ENCODE measurements at regions not wholly inside any gene's neighbourhood (a gene's known extent, or its start where the extent isn't known, plus 50 kb on each side); places are given as distances from the start of the nearest gene placed in this dataset.

GRCh38 chr12:113688313-113688712 lies 216.6 kb upstream of the LHX5 start:
- DNase-seq (ENCODE audit: low read depth in 3 of 3, low spot score in 2 of 3), result no peak

DNA sequence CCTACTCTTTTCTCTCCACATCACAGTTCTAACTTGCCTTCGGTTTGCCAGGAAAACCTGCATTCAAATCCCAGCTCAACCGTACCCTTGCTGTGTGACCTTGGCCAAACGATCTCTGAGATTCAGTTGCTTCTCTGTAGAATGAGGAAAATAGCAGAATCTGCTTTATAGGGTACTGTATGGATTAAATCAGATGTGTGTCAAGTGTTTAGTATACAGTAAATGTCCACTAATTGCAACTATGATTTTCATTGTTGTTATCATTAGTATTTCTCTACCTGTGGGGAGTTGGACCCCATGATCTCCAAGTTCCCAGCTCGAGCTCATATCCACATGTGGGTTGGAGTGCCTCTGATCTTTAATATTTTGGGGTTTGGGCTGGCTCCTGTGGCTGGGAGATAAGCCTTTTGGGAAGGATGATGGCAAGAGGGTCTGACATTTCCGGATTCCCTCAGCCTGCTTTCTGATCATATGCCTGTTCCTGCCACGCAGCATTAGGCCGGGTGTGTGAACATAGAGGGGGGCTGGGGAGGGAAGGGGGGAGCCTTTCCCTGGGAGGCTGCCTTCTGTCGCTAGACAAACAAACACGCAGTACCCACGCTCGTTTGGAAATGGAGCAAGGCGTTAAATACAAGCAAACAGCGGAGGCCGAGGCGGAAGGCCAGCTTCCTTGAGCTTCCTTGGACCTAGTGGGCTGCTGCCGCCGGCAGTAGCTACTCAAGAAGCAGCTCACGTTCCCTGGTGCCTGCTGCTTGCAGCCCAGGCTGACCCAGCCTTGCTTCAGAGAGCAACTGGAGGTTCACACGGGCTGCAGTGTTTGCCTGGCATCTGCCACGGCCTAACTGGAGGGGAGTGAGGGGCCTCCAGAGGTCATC lies 213.5 kb upstream of the LHX5 start:
- no peak for DNase-seq (ENCODE audit: low read depth in 3 of 3, low spot score in 2 of 3)

GRCh38 chr12:113684053-113684907 lies 212.6 kb upstream of the LHX5 start:
- no peak for DNase-seq (ENCODE audit: low read depth in 3 of 3, low spot score in 2 of 3)

GRCh38 chr12:113683574-113683973 lies 211.9 kb upstream of the LHX5 start:
- DNase-seq (ENCODE audit: low read depth in 3 of 3, low spot score in 2 of 3), result no peak

GRCh38 chr12:113680868-113681267 lies 209.2 kb upstream of the LHX5 start:
- no peak for DNase-seq (ENCODE audit: low read depth in 3 of 3, low spot score in 2 of 3)

DNA sequence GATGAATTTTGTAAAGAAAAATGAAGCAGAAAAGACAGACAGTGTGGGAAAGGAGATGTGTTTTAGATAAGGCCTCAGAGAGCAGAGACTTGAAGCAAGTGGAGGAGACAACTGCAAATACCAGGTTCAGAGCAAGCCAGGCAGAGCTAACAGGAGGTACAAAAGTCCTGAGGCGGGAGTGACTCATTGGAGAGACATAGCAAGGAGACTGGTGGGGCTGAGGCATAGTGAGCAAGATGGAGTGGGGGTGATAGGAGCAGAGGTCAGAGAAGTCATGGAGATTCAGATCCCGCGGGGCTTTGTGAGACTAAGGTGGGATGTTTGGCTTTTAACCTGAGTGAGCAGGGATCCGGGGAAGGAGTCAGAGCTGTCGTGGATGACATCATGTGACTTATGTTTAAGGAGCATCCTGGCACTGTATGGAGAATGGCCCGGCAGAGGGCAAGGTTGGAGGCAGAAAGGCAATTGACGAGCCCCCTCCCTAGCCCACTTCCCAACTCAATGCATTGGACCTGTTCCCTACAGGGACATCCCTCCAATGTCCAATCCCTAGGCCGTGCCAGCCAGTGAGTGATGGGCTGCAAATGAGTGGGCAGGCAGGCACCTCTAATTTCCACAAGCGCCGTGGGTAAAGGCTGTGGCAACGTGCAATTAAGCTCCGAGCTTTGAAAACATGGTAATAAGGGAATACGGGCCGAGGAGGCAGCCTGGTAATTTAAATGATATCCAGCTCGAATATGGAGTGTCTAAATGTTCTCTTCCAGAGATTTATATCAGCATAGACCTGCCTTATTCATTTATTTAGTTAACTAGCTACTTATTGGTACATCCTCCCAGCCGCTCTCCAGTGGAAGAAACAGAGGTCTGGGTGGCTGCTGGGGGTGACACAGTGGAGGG lies 206.8 kb upstream of the LHX5 start:
- no peak for DNase-seq (ENCODE audit: low read depth in 3 of 3, low spot score in 2 of 3)

GRCh38 chr12:113676547-113676946 lies 204.9 kb upstream of the LHX5 start:
- DNase-seq (ENCODE audit: low read depth in 3 of 3, low spot score in 2 of 3), result no peak

DNA sequence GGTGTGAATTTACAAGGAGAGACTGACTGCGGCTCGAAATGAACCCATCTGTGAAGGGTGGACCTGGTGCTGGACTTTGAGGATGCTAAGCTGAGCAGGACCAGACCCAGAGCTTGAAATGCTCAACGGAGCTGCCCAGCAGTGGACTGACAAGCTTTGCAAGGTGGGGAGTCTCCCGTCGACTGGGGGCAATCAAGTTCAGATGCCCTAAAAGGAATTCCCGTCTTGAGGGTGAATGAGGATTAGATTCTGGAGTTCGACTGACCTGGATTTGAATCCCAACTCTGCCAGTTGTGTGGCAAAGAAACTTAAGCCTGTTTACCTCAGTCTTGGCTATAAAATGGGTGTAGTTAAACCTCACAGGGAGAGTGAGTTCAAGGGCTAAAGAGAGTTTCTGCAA lies 204.4 kb upstream of the LHX5 start:
- no peak for DNase-seq (ENCODE audit: low read depth in 3 of 3, low spot score in 2 of 3)

DNA sequence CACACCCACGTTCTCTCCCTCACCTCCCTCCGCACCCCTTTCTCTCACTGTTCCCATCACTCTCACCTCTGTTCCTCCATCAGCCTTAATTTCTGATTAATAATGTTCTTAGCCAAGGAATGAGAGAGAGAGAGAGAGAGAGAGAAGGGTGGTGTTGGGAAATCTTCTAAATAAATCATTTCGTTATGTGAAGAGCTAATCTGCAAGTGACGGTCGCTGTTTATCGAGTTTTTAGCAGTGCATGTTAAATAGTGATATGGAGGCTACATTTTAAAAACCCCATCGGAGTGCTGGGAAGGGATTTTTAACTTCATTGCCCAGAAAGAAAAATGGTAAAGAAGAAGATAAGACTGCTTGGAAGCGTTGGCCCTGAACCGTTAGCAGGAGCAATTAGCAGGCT lies 203.3 kb upstream of the LHX5 start:
- no peak for DNase-seq (ENCODE audit: low read depth in 3 of 3, low spot score in 2 of 3)

GRCh38 chr12:113674302-113674701 lies 202.6 kb upstream of the LHX5 start:
- no peak for DNase-seq (ENCODE audit: low read depth in 3 of 3, low spot score in 2 of 3)

- no peak for DNase-seq (ENCODE audit: low read depth in 3 of 3, low spot score in 2 of 3)
Measured at GRCh38 chr12:113673458-113674238, 202.0 kb upstream of the LHX5 start.

DNA sequence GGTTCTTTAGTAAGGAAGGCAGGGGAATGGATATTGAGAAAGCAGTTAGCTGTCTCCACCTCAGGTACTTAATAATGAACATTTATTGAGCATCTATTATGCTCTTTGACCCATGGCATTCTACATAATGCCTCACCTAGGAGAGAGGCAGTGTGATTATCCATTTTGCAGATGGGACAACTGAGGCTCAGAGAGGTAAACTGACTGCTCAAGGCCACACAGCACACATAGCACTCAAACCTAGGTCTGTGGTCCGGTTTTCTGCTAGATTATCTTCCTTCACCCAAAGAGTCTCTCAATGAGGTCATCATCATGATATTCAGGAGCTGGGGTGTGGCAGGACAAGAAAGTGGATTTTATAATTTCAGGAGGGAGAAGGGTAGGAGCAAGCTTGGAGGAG lies 199.1 kb upstream of the LHX5 start:
- DNase-seq (ENCODE audit: low read depth in 3 of 3, low spot score in 2 of 3), result no peak

GRCh38 chr12:113667676-113668356 lies 196.1 kb upstream of the LHX5 start:
- no peak for DNase-seq (ENCODE audit: low read depth in 3 of 3, low spot score in 2 of 3)

DNA sequence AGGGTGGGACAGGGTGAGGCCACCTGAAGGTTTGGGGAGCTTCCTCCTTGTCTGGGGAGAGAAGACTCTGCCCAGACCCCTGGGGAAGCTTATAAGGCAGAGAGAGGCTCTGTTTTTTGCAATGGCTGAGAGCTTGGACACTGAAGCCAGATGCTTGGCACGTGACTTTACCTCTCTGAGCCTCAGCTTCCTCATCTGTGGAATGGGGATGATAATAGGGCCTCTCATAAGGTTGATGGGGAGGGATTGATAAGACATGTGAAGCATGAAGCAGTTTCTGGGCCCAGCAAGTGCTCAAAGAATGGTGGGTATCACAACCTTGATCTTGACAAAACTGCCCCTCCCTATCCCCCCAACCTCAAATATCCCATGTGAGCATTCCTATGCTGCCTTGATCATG lies 195.4 kb upstream of the LHX5 start:
- no peak for DNase-seq (ENCODE audit: low read depth in 3 of 3, low spot score in 2 of 3)

- DNase-seq (ENCODE audit: low read depth in 3 of 3, low spot score in 2 of 3), result no peak
Measured at GRCh38 chr12:113666223-113666622, 194.6 kb upstream of the LHX5 start.

DNA sequence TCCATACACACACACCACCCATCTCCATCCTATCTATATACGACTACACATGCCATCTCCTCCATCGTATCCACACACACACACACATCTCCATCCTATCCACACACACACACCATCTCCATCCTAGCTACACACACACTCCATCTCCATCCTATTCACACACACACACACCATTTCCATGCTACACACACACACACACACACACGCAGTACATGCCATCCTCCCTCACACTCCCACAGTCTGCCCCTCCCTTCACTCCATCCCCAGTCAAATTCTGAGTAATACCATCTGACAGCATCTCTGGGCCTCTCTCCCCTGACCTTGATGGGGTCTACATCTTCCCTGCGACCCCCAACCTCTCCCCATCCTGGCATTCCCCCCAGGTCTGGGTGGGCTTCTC lies 193.8 kb upstream of the LHX5 start:
- DNase-seq (ENCODE audit: low read depth in 3 of 3, low spot score in 2 of 3), result no peak

GRCh38 chr12:113664224-113664681 lies 192.6 kb upstream of the LHX5 start:
- no peak for DNase-seq (ENCODE audit: low read depth in 3 of 3, low spot score in 2 of 3)

DNA sequence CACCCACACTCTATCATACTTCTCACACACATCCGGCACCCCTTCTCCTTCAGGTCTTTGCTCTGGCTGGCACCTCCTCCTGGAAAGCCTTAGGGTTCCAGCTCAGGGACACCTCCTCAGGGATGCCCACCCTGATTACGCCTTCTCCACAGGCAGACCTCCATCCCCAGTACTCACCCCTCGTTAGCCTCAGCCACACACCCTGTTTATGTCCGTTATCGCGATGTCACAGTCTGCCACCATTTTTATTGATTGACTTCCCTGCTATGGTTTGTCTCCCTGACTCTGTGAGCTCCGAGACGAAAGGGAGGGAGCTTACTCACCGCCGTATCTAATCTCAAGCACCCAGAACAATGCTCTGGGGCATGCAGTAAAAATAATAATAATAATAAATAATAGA lies 191.7 kb upstream of the LHX5 start:
- no peak for DNase-seq (ENCODE audit: low read depth in 3 of 3, low spot score in 2 of 3)

DNA sequence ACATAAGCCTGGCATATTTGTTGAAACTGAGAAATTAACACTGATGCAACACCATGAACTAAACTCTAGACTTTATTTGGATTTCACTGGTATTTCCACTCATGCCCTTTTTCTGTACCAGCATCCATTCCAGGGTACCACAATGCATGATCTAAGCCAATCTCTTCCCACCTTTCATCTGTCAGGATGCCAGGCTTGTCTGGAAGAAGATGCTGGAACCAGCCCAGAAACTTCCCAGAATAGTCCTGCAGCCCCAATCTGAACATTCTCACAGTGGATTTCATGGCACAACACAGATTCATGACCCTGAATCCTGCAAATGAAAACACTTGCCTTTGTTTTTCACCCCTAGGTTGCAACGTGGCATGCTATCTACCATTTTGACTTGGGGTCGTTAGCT lies 189.3 kb upstream of the LHX5 start:
- no peak for DNase-seq (ENCODE audit: low read depth in 3 of 3, low spot score in 2 of 3)
